Gastroesophageal sphincter (tissue), 4 donors: ENCODE measurements at regions not wholly inside any gene's neighbourhood (a gene's known extent, or its start where the extent isn't known, plus 50 kb on each side); places are given as distances from the start of the nearest gene placed in this dataset.
"Not testable (repeated sequence)": the region's sequence is repeated elsewhere in the genome, so short reads cannot be mapped to it uniquely, and the experiment has no call there.

Source experiments
- ATAC-seq: fragments of 150-250 bp; one replicate; pipeline ENCODE4 v1.9.1; 2016; ENCODE audit warnings: mild to moderate bottlenecking, moderate library complexity
- H3K27ac ChIP-seq, 4 donors: fragments of 200-600 bp; sonication (generic) in 3 of 4; 1 replicate in 3 of 4; 2 replicates in 1 of 4; pipeline ENCODE4 v1.5.1; 2016 to 2019
- H3K27me3 ChIP-seq: fragments of 200-600 bp; sonication (generic); one replicate; pipeline ENCODE4 v1.5.1; 2019
- H3K36me3 ChIP-seq, 2 donors: fragments of 200-600 bp; sonication (generic); one replicate each; pipeline ENCODE4 v1.5.1; 2019; ENCODE audit warnings: control low read depth in 1 of 2
- H3K4me1 ChIP-seq, 3 donors: fragments of 200-600 bp; sonication (generic); 1 replicate in 2 of 3; 2 replicates in 1 of 3; pipeline ENCODE4 v1.5.1; 2016 to 2019; ENCODE audit warnings: control low read depth in 2 of 3
- H3K4me3 ChIP-seq, 2 donors: fragments of 200-600 bp; sonication (generic); one replicate each; pipeline ENCODE4 v1.5.1; 2019; ENCODE audit warnings: mild to moderate bottlenecking in 1 of 2, moderate library complexity in 1 of 2
- H3K9me3 ChIP-seq, 3 donors: fragments of 200-600 bp; sonication (generic); one replicate each; pipeline ENCODE4 v1.5.1; 2017 to 2019; ENCODE audit warnings: control low read depth in 2 of 3
- EP300 ChIP-seq: sonication (generic); formaldehyde crosslinking; IDR thresholded peaks from one replicate; pipeline ENCODE4 v1.6.1; 2017; ENCODE audit warnings: antibody characterized with exemption, mild to moderate bottlenecking
- POLR2A ChIP-seq, 2 donors: fragments of 450-650 bp; IDR thresholded peaks; one replicate each; pipeline ENCODE4 v1.6.1; 2017; ENCODE audit warnings: antibody characterized with exemption in 2 of 2, mild to moderate bottlenecking in 2 of 2, moderate library complexity in 1 of 2
- POLR2AphosphoS5 ChIP-seq: sonication (generic); formaldehyde crosslinking; IDR thresholded peaks from one replicate; pipeline ENCODE4 v1.6.1; 2017; ENCODE audit warnings: antibody characterized with exemption
- WGBS, 2 donors: methylation state at CpG; one replicate each; pipeline ENCODE4 v1.1.5; 2018; ENCODE audit warnings: low coverage in 1 of 2; 5-methylcytosine and 5-hydroxymethylcytosine counted together
- TF ChIP-seq, protein P1 (sequence below), 4 experiments: fragments of 200-600 bp in 2 of 4; fragments of 450-650 bp in 2 of 4; sonication (generic) in 1 of 4; IDR thresholded peaks; one replicate each; pipeline ENCODE4 v1.5.1; 2017 to 2019; ENCODE audit warnings: antibody characterized with exemption in 4 of 4, mild to moderate bottlenecking in 2 of 4, moderate library complexity in 2 of 4

DNA sequence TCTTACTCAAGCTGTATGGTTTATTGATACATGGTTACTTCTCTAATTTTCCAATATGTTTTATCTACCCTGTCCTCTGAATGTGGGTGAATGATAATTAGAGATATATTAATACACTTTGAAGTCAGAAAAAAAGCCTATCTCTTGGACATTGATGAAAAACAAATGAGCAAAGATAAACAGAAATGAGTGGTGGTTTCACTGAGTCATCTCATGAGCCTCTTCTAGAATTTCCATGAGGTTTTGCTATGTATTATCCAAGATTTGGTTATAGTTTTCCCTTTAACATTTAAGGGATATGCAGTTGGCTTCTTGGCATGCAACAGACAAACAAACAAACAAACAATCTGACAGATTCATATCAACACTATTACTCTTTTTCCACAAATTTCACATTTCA is 586.8 kb downstream of the RFPL4B start:
- no peak for ATAC-seq
- Histone ChIP-seq H3K27ac (no peak overlapping the region), H3K36me3 (no peaks in the 10 kb centered on the region), H3K4me3 (no peak overlapping the region), H3K9me3 (no peaks in the 10 kb centered on the region), H3K4me1 (no peaks in the 10 kb centered on the region), H3K27me3 (no peaks in the 10 kb centered on the region)
- TF ChIP-seq, protein P1, sequence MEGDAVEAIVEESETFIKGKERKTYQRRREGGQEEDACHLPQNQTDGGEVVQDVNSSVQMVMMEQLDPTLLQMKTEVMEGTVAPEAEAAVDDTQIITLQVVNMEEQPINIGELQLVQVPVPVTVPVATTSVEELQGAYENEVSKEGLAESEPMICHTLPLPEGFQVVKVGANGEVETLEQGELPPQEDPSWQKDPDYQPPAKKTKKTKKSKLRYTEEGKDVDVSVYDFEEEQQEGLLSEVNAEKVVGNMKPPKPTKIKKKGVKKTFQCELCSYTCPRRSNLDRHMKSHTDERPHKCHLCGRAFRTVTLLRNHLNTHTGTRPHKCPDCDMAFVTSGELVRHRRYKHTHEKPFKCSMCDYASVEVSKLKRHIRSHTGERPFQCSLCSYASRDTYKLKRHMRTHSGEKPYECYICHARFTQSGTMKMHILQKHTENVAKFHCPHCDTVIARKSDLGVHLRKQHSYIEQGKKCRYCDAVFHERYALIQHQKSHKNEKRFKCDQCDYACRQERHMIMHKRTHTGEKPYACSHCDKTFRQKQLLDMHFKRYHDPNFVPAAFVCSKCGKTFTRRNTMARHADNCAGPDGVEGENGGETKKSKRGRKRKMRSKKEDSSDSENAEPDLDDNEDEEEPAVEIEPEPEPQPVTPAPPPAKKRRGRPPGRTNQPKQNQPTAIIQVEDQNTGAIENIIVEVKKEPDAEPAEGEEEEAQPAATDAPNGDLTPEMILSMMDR (IDR thresholded peaks at IDR 0.05) = no peak
- TF ChIP-seq POLR2AphosphoS5 (no peak), EP300 (no peak), POLR2A (IDR thresholded peaks at IDR 0.05) (no peak)

DNA sequence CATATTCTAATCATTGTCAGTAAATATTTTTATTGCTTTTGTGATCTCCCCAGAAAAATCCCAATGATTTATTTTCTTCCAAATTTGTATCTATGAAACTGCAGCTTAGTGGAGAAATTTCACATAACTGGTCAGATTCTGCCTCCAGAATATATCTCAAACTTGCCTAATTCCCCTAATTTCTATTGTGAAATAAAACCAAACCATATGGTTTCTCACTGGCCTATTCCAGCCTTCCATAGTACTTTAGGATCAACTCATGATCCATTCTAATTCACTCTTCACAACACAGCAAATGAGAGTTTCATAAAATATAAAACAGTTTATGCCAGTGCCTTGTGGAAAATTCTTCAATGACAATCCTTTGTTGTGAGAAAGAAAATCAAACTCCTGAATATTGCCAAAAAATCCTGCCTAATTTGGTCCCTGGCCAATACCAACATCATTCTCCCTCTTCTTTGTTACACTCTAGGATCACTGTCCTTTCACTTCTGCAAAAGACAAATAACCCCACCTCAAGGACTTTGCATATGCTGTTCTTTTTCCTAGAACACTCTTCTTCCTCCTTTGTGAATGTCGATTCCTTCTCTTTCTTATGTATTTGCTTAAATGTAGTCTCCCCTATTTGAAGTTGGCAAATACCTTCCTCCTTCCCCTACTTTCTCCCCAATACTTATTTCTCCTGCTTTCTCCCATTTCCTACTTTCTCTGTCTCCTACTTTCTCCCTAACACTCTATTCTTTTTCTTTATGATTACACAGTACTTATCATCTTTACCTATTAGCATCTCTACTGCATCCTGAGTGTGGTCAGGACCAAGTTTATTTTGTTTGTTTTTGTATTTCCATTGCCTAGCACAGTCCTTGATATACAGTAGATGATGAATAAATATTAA is 587.5 kb downstream of the RFPL4B start:
- ATAC-seq = no peak
- no peak for TF ChIP-seq EP300
- no peak for TF ChIP-seq POLR2AphosphoS5
- TF ChIP-seq POLR2A (IDR thresholded peaks at IDR 0.05) = no peak
- peaks cover 0 to 5% (median 3%) of the 10 kb centered on the region in 3 donors for H3K4me1 ChIP-seq
- 23 to 67% methylated on average over 1 of the region's 1 CpG for WGBS, 2 donors
- H3K27me3 ChIP-seq = no peaks in the 10 kb centered on the region
- H3K9me3 ChIP-seq = no peaks in the 10 kb centered on the region
- no peak overlapping the region for H3K27ac ChIP-seq
- no peak overlapping the region for H3K4me3 ChIP-seq
- H3K36me3 ChIP-seq = no peaks in the 10 kb centered on the region

DNA sequence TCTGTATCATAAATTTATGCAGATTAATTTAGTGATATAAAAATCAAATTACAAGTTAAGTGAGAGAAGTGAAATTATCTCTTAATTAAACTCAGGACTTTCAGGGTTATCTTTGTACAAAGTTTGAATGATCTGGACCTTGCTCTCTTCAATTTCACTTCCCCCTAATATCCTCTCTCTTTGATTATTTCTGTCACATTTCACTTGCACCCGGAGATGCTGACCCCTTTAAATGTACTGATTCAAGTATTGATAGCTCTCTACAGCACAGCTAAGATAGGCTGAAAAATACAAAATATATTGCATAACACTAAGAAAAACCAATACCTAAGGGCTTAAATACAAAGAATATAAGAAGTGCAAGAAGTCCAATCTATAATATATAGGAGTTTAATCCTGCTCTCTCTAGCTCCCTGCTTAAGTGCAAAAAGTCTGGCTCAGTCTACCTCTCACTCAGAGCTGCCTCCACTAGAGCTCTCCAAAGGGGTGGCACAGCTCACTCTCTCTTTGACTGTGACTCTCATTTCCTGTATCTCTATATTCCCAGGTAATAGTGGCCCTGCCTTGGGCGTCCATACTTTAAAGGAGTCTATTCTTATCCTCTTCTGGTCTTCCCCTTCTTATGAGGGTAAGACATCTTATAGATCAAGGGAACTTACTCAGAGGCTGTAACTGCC is 588.4 kb downstream of the RFPL4B start:
- H3K36me3 ChIP-seq = no peaks in the 10 kb centered on the region
- H3K27ac ChIP-seq = no peak overlapping the region
- peaks cover 0 to 12% (median 3%) of the 10 kb centered on the region in 3 donors for H3K4me1 ChIP-seq
- TF ChIP-seq POLR2A (IDR thresholded peaks at IDR 0.05) = no peak
- no peak for TF ChIP-seq POLR2AphosphoS5
- TF ChIP-seq EP300 = no peak
- 83 to 93% methylated on average over 1 to 2 of the region's 2 CpGs for WGBS, 2 donors
- ATAC-seq = peak; percentile 19
- H3K4me3 ChIP-seq = no peak overlapping the region
- no peaks in the 10 kb centered on the region for H3K9me3 ChIP-seq
- H3K27me3 ChIP-seq = no peaks in the 10 kb centered on the region

DNA sequence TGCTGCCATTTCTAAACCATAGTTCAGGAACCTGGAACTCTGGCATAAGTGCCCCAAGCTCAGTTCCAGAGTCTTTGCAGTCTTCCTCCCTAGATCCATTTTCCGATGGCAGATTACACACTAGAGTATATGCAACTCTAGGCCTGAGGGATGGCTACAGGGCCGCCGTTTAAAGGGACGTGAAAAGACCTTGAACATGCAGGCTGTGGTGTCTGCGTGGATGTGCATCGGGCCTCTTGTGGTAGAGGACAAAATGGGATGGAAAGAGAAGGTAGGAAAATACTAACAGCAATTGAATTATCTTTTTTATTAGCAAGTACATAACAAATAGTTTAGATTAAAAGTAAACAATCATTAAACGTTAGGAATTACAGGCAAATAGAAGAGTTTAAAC is 588.9 kb downstream of the RFPL4B start:
- Histone ChIP-seq H3K36me3 (no peaks in the 10 kb centered on the region), H3K4me1 (peaks cover 0 to 17% (median 3%) of the 10 kb centered on the region in 3 donors), H3K9me3 (no peaks in the 10 kb centered on the region), H3K27me3 (no peaks in the 10 kb centered on the region), H3K4me3 (no peak overlapping the region), H3K27ac (no peak overlapping the region)
- WGBS, 2 donors = 73 to 92% methylated on average over 4 to 7 of the region's 7 CpGs
- no peak for TF ChIP-seq POLR2A (IDR thresholded peaks at IDR 0.05)
- TF ChIP-seq, protein P1 (IDR thresholded peaks at IDR 0.05) = no peak
- no peak for TF ChIP-seq EP300
- TF ChIP-seq POLR2AphosphoS5 = no peak
- no peak for ATAC-seq

DNA sequence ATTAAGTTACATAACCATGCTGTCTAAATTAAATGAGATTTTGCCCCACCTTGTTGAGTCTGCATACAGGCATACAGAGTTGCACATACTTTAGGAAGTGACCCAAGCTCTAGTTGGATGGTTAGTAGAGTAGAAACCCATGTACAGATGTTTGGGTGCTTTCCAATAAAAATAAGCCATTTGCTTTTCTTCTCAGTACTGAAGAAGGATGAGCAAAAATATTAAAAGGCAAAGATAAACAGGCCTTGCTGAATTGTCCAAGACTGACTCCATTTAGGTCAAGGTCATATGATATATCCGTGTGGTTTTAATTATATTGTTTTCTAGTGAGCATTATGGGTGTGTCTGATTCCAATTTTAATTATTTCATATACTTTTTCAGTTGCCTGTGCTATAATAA is 589.4 kb downstream of the RFPL4B start:
- Histone ChIP-seq H3K27ac (no peak overlapping the region), H3K4me3 (no peak overlapping the region), H3K27me3 (no peaks in the 10 kb centered on the region), H3K9me3 (no peaks in the 10 kb centered on the region), H3K36me3 (no peaks in the 10 kb centered on the region), H3K4me1 (peaks cover 0 to 21% (median 7%) of the 10 kb centered on the region in 3 donors)
- TF ChIP-seq POLR2A (IDR thresholded peaks at IDR 0.05) (no peak), EP300 (no peak), POLR2AphosphoS5 (no peak)
- TF ChIP-seq, protein P1 (IDR thresholded peaks at IDR 0.05) = no peak
- 36 to 40% methylated on average over 1 of the region's 1 CpG for WGBS, 2 donors
- ATAC-seq = no peak

DNA sequence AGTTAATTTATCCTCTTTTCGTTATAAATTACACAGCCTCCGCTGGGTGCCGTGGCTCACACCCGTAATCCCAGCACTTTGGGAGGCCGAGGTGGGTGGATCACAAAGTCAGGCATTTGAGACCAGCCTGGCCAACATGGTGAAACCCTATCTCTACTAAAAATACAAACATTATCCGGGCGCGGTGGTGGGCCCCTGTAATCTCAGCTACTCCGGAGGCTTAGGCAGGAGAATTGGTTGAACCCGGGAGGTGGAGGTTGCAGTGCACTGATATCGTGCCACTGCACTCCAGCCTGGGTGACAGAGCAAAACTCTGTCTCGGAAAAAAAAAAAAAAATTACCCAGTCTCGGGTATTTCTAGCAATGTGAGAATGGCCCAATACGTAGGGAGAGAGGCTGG is 590.6 kb downstream of the RFPL4B start:
- 97 to 98% methylated on average over 5 to 9 of the region's 14 CpGs for WGBS, 2 donors
- peaks cover 3 to 31% (median 16%) of the 10 kb centered on the region in 3 donors for H3K4me1 ChIP-seq
- H3K9me3 ChIP-seq, H3K36me3 ChIP-seq, H3K27me3 ChIP-seq, ATAC-seq, H3K4me3 ChIP-seq, H3K27ac ChIP-seq: not testable (repeated sequence)
